ENCODE measurements at regions not wholly inside any gene's neighbourhood (a gene's known extent, or its start where the extent isn't known, plus 50 kb on each side); places are given as distances from the start of the nearest gene placed in this dataset.
A peak's percentile ranks its signal among the peaks of the same experiment; 100 is the strongest.
"Not testable (repeated sequence)": the region's sequence is repeated elsewhere in the genome, so short reads cannot be mapped to it uniquely, and the experiment has no call there.

DNA sequence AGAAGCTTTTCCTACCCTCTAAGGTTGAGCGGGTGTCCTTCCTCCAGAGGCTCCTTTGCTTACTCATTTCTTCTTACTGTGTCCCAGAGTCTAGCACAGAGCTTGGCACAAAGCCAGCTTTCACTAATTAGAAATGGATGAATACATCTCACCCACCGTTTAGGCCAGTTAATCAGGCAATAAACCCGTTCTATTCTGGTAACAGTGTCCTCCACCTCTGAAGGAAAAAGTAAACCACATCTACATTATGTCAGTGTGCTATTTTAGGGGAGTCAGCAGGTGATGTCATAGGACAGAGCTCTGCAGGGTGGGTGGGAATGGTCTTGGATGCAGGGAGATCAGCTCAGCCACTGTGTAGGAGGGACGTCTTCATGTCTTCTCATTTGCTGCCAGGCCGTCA is 109.2 kb downstream of the OSTF1 start:
- DNase-seq (ENCODE audit: insufficient read length) (no peak), FAIRE-seq (no peak)
- no peak for TF ChIP-seq TAF1 (IDR thresholded peaks at IDR 0.05; ENCODE audit: borderline replicate concordance, low read depth, low read length)
- TF ChIP-seq POLR2AphosphoS5 (IDR thresholded peaks at IDR 0.05; ENCODE audit: low read depth, low read length), result no peak
- TF ChIP-seq POLR2A (IDR thresholded peaks at IDR 0.05; ENCODE audit: low read depth, low read length), result no peak

DNA sequence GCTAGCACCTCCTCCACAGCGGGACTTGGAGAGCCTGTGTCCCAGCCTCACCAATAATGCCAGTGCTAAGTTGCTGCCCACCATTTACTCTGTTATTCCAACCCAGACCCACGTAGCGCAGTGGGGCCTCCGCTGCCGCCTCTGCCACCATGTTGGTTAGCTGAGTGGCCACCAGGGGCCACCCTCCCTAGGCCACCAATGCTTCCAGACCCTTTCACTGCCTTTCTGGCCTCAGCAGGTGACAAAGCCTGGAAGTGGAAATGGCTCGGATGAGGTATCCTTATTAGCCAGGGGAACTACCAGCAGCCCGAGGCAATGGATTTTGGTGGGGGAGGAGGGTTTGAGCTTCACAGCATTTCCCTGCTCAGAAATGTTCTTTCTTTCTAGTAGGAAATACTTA is 110.1 kb downstream of the OSTF1 start:
- FAIRE-seq (no peak), DNase-seq (ENCODE audit: insufficient read length) (no peak)
- TF ChIP-seq TAF1 (IDR thresholded peaks at IDR 0.05; ENCODE audit: borderline replicate concordance, low read depth, low read length), result no peak
- no peak for TF ChIP-seq POLR2AphosphoS5 (IDR thresholded peaks at IDR 0.05; ENCODE audit: low read depth, low read length)
- TF ChIP-seq POLR2A (IDR thresholded peaks at IDR 0.05; ENCODE audit: low read depth, low read length), result no peak

DNA sequence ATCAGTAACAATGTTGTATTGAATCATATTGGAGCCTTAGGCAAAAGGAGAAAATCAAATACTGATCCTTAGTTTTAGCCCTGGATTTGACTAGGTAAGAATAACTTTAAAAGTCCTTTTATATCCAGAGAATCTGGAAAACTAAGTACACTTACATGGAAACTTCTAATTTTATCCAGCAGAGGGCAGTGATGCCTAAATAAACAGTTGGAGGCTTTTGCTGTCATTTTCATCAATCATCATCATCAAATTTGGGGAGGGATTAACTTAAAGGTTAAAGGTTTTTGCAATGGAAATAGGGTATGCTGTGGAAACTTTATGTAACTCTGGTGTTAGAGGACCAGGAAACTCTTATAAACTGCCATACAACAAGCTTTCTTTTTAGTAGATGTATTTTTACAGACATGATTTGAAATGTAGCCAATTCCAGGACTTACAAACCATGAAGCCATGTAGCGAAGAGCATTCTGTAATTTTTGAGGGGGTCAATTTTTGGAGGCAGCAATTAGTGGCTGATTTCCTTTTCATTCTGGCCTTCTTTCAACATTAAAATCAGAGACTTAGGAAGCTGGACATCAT is 112.7 kb downstream of the OSTF1 start:
- TF ChIP-seq POLR2A (IDR thresholded peaks at IDR 0.05; ENCODE audit: low read depth, low read length) (no peak), TAF1 (IDR thresholded peaks at IDR 0.05; ENCODE audit: borderline replicate concordance, low read depth, low read length) (no peak), POLR2AphosphoS5 (IDR thresholded peaks at IDR 0.05; ENCODE audit: low read depth, low read length) (no peak)
- peak; percentile 56 for FAIRE-seq
- no peak for DNase-seq (ENCODE audit: insufficient read length)

DNA sequence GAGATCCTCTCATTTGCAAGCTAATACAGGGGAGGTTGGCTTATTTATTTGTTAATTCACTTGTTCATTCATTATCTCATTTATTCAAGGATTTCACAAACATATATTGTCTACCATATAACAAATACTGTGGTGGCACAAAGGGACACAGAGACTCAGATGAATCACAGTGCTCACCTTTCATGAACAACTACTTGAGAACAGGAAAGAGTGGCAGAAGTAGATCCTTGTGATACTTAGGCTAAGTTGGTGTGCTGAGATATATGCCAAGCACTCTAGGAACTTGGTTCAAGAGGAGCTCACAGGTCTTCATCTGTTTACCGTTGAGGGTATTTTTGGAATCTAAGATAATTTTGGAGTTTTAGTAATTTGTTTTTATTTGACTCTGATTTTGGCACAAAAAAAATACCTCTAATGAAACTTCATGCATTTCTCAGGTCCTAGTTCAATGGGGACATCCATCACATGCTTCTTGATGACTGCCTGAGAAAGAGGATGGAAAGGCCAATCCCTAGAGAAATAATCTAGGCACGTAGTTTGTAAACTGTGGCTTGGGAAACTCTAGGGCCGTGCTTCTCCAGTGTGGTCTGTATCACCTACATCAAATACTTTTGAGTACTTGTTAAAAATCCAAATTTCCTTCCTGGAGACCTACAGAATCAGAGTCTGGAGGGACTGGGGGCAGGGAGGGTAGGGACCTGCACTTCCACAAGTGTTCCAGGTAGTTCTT is 113.3 kb downstream of the OSTF1 start:
- no peak for DNase-seq (ENCODE audit: insufficient read length)
- no peak for FAIRE-seq
- TF ChIP-seq TAF1 (IDR thresholded peaks at IDR 0.05; ENCODE audit: borderline replicate concordance, low read depth, low read length) (no peak), POLR2A (IDR thresholded peaks at IDR 0.05; ENCODE audit: low read depth, low read length) (no peak), POLR2AphosphoS5 (IDR thresholded peaks at IDR 0.05; ENCODE audit: low read depth, low read length) (no peak)

DNA sequence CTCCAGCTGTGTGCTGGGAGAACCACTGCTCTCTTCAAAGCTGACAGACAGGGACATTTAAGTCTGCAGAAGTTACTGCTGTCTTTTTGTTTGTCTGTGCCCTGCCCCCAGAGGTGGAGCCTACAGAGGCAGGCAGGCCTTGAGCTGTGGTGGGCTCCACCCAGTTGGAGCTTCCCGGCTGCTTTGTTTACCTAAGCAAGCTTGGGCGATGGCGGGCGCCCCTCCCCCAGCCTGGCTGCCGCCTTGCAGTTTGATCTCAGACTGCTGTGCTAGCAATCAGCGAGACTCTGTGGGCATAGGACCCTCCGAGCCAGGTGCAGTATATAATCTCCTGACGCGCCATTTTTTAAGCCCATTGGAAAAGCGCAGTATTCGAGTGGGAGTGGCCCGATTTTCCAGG is 119.7 kb downstream of the OSTF1 start:
- not testable (repeated sequence) for FAIRE-seq; DNase-seq (ENCODE audit: insufficient read length)

DNA sequence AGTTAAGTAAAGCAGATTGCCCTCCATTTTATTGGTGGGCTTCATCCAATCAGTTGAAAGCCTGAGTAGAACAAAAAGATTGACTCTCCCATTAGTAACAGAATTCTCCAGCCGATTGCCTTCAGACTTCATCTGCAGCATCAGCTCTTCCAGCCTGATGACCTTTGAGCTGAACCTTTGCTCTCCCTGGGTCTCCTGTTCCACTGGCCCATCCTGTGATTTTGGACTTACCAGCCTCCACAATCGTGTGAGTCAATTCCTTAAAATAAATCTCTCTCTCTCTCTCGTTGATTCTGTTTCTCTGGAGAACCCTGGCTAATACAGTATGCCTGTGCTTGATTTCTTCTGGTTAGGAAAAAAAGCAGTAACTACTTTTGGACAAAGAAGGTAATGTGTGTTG is 121.9 kb downstream of the OSTF1 start:
- no peak for TF ChIP-seq POLR2AphosphoS5 (IDR thresholded peaks at IDR 0.05; ENCODE audit: low read depth, low read length)
- no peak for TF ChIP-seq POLR2A (IDR thresholded peaks at IDR 0.05; ENCODE audit: low read depth, low read length)
- no peak for TF ChIP-seq TAF1 (IDR thresholded peaks at IDR 0.05; ENCODE audit: borderline replicate concordance, low read depth, low read length)
- FAIRE-seq (no peak), DNase-seq (ENCODE audit: insufficient read length) (no peak)

DNA sequence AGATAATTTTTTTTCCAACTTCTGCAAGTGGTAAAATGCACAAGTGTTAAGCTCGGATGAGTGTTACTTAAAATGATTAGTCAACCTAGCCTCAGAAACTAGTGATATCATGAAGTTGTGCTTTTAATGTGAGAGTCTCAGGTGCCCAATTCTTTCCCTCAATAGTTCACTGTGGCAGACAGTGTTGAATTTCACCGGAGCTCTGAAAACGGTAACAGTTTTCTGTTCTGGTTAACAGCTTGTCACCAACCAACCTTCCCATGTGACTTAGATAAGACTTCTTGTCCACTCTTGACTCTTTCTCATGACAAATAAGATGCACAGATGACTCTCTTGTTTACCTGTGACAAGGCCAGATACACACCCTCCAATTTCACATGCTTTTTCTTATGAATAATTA is 125.5 kb downstream of the OSTF1 start:
- DNase-seq (ENCODE audit: insufficient read length), result no peak
- no peak for FAIRE-seq
- TF ChIP-seq TAF1 (IDR thresholded peaks at IDR 0.05; ENCODE audit: borderline replicate concordance, low read depth, low read length) (no peak), POLR2AphosphoS5 (IDR thresholded peaks at IDR 0.05; ENCODE audit: low read depth, low read length) (no peak), POLR2A (IDR thresholded peaks at IDR 0.05; ENCODE audit: low read depth, low read length) (no peak)

DNA sequence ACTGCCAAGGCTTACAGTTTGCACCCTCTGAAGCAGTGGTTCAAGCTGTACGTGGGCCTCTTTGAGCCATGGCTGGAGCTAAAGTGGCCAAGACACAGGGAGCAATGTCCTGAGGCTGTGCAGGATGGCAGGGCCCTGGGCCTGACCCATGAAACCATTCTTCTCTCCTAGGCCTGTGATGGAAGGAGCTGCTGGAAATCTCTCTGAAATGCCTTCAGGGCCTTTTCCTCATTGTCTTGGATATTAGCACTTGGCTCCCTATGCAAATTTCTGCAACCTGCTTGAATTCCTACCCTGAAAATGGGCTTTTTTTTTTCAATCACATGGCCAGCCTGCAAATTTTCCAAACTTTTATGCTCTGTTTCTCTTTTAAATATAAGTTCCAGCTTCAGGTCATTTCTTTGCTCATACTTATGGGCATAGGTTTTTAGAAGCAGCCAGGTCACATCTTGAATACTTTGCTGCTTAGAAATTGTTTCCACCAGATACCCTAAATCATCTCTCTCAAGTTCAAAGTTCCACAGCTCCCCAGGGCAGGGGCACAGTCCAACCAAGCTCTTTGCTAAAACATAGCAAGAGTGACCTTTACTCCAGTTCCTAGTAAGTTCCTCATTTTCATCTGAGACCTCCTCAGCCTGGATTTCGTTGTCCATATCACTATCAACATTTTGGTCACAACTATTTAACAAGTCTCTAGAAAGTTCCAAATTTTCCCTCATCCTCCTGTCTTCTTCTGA is 138.3 kb downstream of the OSTF1 start:
- no peak for DNase-seq (ENCODE audit: insufficient read length)
- FAIRE-seq, result no peak
- TF ChIP-seq TAF1 (IDR thresholded peaks at IDR 0.05; ENCODE audit: borderline replicate concordance, low read depth, low read length) (no peak), POLR2AphosphoS5 (IDR thresholded peaks at IDR 0.05; ENCODE audit: low read depth, low read length) (no peak), POLR2A (IDR thresholded peaks at IDR 0.05; ENCODE audit: low read depth, low read length) (no peak)

DNA sequence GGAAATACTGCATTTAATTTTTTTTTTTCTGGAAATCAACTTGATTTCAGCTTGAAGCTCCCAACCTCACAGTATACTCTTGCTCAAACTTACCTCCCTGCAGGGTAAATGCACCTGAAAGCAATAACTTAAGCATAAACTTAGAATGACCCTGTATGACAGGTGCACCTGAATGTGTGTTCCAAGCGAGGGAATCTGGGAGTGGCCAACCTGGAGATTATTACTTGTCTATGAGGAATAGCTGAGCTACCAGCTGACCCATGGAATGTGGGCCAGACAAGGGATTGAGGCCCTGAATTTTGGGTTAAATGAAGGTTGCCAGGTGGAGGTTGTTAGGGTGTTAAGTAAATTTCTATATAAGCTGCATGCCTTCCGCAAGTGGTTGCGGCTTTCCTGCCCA is 140.6 kb downstream of the OSTF1 start:
- DNase-seq (ENCODE audit: insufficient read length) (no peak), FAIRE-seq (no peak)
- no peak for TF ChIP-seq POLR2AphosphoS5 (IDR thresholded peaks at IDR 0.05; ENCODE audit: low read depth, low read length)
- no peak for TF ChIP-seq POLR2A (IDR thresholded peaks at IDR 0.05; ENCODE audit: low read depth, low read length)
- TF ChIP-seq TAF1 (IDR thresholded peaks at IDR 0.05; ENCODE audit: borderline replicate concordance, low read depth, low read length), result no peak

DNA sequence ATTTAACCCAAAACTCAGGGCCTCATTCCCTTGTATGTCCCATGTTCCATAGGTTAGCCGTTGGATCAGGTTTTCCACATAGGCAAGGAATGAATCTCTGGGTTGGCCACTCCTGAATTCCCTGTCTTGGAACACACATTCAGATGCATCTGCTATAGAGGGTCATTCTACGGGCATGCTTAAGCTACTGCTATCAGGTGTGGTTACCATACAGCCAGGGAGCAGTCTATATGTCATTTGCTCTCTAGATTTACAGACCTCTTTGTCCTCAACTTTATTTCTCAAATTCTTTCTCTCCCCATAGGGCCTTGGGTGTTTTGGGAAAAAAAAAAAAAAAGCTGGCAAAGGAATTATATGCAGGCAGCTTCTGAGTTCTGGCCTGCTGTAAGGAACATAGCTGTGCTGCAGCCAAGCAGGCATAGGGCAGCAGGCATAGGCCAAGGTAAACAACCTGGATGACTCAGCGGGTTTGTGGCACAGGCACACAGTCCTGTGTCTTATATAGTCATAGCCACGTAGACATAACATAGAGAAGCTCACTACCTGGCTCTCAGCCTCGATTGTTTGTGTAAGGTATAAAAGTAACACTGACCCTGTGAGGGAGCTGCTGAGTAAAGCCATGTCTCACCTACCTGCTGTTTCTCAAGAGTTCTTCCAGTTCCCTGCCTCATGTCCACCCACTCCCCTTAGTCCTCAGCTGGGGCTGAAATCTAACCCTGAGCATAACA is 141.5 kb downstream of the OSTF1 start:
- DNase-seq (ENCODE audit: insufficient read length), result no peak
- TF ChIP-seq POLR2AphosphoS5 (IDR thresholded peaks at IDR 0.05; ENCODE audit: low read depth, low read length) (no peak), TAF1 (IDR thresholded peaks at IDR 0.05; ENCODE audit: borderline replicate concordance, low read depth, low read length) (no peak), POLR2A (IDR thresholded peaks at IDR 0.05; ENCODE audit: low read depth, low read length) (no peak)
- FAIRE-seq, result no peak

DNA sequence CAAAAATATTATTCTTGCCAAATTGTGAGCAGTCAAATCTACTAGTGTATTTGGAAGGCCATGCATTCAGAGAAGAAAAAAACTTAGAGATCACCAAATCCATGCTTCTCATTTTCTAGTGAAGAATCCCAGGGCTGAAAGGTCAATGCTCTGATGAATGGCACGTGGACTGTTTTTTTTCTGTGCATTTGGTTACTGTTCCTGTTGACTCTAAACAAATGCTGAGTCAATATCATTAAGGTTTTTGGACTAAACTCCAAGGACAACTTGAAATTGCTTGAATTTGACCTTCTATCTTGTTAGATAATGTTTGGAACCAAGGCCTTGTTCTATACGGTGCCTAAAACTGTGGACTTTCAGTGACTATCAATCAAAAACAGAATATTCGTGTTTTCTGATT is 142.2 kb downstream of the OSTF1 start:
- no peak for DNase-seq (ENCODE audit: insufficient read length)
- no peak for TF ChIP-seq POLR2A (IDR thresholded peaks at IDR 0.05; ENCODE audit: low read depth, low read length)
- no peak for TF ChIP-seq POLR2AphosphoS5 (IDR thresholded peaks at IDR 0.05; ENCODE audit: low read depth, low read length)
- TF ChIP-seq TAF1 (IDR thresholded peaks at IDR 0.05; ENCODE audit: borderline replicate concordance, low read depth, low read length), result no peak
- no peak for FAIRE-seq

Measured in GM12892 (cell line).